HG03457 (cell line): ENCODE measurements at regions not wholly inside any gene's neighbourhood (a gene's known extent, or its start where the extent isn't known, plus 50 kb on each side); places are given as distances from the start of the nearest gene placed in this dataset.

Experiments
- ATAC-seq: cut with Tn5 transposase; IDR thresholded peaks from one replicate; pipeline ENCODE4 v1.9.1; 2021; ENCODE audit warnings: moderate number of reproducible peaks; ENCODE audit not compliant: unreplicated experiment

DNA sequence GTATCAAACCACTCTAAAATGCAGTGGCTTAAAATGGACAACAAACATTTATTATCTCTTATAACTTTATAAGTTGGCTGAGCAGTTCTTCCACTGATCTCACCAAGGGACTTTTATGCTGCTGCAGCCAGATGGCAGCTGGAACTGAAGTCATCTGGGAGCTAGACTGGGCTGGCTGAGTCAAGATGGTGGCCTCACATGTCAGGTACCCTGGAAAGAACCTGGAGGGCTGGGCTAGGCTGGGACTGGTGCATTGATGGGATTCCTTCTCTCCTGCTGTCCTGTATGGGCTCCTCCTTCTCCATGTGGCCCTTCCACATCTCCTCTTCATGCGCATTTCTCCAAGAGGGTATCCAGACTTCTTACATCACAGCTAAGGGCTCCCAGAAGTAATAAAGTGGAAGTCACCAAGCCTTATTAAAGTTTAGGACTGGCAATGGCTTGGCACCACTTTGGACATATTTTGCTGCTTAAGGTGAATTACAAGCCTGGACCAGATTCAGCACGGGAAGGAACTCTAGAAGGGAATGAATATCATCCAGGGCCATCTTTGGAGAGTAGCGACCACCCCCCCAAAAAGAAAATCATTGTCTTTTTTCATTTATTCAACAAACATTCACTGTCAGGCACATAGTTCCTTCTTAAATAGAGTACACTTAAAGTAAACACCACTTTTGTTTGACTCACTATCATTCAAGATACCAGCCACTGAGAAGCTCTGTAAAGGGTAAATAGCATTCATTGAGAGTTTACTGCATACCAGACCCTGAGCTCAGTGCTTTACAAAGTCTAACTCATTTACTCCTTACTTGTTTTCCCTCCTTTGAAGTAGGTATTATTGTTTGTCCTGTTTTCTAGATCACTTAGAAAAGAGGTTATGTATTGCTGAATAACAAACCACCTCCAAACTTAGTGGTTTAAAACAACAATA is 138.0 kb downstream of the ZFP36L2 start:
- no peak for ATAC-seq

DNA sequence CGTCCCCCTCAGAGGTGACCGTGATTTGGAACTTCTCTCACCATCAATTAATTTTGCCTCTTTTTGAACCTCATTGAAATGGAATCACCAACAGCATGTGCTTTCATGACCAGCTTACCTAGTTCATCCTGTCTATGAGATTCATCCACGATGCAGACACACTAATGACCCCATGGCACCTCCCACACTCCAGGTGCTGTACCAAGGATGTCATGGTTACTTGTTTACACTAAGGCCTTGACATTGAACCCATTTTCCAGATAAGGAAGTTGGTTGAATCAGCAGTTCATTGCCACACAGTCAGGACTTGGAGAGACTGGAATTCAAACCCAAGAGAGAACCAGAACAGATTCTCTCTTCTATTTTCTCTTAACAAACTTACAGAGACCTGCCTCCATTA is 139.0 kb downstream of the ZFP36L2 start:
- no peak for ATAC-seq

DNA sequence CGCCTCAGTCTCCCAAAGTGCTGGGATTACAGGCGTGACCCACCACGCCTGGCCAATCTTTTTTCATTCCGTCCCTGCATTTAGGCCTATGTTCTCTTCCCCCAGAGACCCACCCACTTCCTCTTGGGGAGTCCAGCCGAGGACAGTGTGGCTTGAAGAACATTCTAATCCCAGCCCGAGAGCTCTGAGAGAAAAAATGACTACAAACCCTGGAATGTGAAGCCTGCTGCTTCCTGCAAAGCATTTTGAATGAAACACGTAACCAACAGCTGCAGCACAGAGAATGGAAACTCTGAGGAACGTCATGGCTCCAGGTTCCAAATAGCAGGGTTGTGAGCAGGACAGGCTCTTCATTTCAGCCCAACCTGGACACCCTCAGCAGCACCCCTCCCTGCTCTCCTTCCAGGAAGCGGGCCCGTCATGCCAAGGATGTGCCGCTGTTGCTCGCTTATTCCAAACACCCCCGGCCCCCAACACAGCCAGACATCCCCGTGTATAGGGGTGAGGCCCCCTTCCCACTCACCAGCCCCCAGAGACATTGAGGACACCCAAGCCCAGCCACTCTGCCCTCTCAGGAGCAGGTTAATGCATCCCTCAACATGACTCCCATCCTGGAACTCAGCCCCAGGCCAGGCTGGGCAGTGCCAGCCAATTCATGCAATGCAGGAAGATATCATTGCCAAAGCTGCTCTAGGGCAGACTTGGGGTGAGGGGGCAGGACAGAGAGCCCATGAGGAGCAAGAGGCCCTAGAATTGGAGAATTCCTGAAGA is 139.8 kb downstream of the ZFP36L2 start:
- no peak for ATAC-seq

- no peak for ATAC-seq
Observed at GRCh38 chr2:43085929-43086328, 140.5 kb downstream of the ZFP36L2 start.

DNA sequence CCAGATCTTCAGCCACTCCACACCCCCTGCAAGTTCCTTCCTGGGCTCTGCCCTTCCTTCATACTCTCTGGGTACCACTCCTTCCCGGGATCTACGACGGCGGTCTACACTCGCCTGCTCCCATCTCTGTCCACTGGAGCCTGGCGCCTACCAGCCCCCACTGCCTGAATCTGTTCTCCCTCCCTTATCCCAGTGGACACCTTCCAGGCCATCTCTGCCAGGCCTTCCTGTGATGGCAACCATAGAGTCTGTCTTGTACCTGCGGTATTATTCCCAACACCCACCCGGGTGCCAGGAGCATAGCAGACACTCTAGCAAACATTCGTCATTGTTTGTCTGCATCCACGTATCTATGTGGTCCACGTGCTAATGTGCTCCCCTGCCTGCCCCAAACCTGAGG is 140.9 kb downstream of the ZFP36L2 start:
- ATAC-seq: no peak

DNA sequence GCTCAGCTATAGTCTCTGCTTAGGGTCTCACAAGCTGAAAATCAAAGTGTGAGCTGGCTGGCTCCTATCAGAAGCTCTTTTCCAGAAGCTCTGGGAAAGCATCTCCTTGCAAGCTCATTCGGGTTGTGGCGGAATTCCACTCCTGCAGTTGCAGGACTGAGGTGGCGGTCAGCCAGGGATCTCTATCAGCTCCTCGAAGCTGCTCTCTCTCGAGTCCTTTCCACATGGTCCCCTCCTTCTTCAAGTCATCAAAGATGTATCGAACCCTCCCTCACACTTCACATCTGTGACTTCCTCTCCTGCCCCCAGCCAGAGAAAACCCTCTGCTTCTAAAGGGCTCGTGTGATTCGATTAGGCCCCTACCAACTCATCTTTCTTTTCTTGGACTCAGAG is 141.7 kb downstream of the ZFP36L2 start:
- ATAC-seq: no peak

GRCh38 chr2:43083710-43084698 is 142.4 kb downstream of the ZFP36L2 start:
- ATAC-seq: no peak

DNA sequence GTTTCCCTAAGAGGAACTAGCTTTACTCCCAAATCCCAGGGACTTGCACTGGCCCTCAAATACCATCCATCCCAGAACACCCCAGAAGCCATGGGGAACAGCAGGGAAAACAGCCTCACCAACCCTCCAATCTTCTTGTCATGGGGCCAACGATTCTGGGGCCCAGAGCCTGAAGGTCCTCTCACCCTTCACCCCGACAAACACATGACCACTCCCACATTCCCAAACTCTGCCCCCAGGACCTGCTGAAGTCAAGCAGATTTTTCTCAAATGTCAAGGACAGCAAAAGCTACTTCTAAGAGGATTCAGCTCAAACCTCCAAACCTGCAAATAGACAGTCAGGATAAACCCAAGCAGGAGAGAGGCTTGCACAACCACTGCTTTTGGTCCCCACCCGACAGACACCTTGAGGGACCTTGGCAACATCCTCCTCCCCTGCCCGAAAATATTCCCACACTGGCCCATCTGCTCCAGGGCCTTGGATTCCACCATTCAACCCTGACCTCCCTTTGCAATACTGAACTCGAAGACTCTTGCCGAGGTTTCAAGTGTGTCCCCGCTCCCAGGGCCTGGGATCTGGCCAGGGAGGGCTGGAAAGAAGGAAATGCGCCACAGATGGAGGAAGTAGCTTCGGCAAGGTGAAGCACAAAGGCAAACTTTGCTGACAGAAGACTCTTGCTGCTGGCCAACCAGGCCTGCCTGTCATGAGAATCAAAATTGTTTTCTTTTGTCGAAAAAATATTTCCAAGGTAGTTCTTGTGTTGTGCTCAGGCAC is 143.3 kb downstream of the ZFP36L2 start:
- ATAC-seq: no peak

GRCh38 chr2:43082111-43082894 is 144.1 kb downstream of the ZFP36L2 start:
- no peak for ATAC-seq

- no peak for ATAC-seq
Observed at GRCh38 chr2:43081131-43081765, 145.2 kb downstream of the ZFP36L2 start.

GRCh38 chr2:43080571-43081021 is 145.8 kb downstream of the ZFP36L2 start:
- no peak for ATAC-seq

GRCh38 chr2:43078781-43079755 is 147.3 kb downstream of the ZFP36L2 start:
- ATAC-seq: no peak

DNA sequence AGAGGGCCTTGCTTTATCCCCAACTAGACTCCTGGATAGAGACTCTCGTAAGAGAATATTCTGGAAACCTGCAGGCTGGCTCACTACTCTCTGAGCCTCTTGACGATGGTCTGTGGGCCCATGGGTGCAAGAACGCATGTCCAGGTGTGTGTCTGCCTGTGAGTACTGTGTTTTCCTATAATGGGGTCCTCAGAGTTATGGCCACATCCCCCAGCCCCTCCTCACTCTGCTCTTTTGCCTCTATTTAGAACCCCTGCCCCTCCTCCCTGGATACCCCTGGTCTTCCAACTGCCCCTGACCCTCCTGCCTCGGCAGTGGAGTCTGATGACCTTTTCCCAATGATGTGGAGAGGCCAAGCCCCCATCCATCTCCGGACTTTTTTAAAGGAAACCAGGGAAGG is 148.1 kb downstream of the ZFP36L2 start:
- ATAC-seq: no peak

- ATAC-seq: no peak
Observed at GRCh38 chr2:43077876-43078275, 148.5 kb downstream of the ZFP36L2 start.

- ATAC-seq: no peak
Observed at GRCh38 chr2:43076676-43077075, 149.7 kb downstream of the ZFP36L2 start.

DNA sequence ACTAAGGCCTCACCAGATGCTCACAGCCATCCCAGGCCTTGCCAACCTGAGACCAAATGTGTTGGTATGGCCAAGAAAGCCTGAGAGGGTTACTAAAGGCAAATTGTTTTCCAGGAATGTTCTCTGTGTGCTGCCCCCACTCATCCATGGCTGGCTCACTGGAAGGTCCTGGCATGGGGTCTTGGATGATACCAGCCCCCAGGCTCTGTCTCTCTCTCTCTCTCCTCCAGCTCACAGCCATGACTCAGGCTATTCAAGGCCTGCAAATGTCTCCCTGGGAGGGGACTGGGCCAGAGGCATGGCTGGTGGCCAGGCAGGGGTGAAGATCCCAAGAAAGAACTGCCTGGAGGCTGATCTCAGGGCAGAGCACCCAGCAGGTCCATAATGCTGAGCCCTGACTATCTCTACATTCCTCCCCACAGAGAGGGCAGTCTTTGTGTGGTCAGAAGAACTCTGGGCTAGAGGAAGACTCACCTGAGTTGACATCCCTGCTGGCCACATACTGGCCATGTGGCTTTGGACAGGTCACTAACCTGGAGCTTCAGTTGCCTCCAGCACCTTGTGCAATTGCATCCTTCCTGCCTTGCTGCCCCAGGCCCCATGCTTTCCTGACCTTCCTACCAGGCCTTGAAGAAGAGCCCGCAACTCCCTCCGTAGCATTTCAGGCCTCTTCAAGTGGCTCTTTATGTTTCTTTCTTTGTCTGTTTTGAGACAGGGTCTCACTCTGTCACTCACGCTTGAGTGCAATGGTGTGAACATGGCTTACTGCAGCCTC is 150.4 kb downstream of the ZFP36L2 start:
- no peak for ATAC-seq

- no peak for ATAC-seq
Observed at GRCh38 chr2:43075054-43075593, 151.3 kb downstream of the ZFP36L2 start.
